OCI-LY1 (cell line): ENCODE measurements at regions not wholly inside any gene's neighbourhood (a gene's known extent, or its start where the extent isn't known, plus 50 kb on each side); places are given as distances from the start of the nearest gene placed in this dataset.

Experiments used
- H2AFZ ChIP-seq: fragments of 200-600 bp; sonication (generic), shearing (Covaris generic); 2 replicates; pipeline ENCODE4 v1.6.0; 2014; ENCODE audit warnings: antibody characterized with exemption, mild to moderate bottlenecking, low read length
- H3F3A ChIP-seq: fragments of 200-600 bp; sonication (generic), shearing (Covaris generic); 2 replicates; pipeline ENCODE4 v1.6.0; 2014; ENCODE audit warnings: mild to moderate bottlenecking, antibody characterized with exemption, low read length, moderate library complexity; ENCODE audit not compliant: insufficient read depth
- H3K27ac ChIP-seq: fragments of 200-600 bp; sonication (generic); 2 replicates; pipeline ENCODE4 v1.5.1; 2014; ENCODE audit warnings: low read length, mixed run types, mild to moderate bottlenecking, low read depth; ENCODE audit not compliant: poor library complexity, severe bottlenecking
- H3K27me3 ChIP-seq: fragments of 200-600 bp; sonication (generic); 2 replicates; pipeline ENCODE4 v1.6.0; 2014; ENCODE audit warnings: antibody characterized with exemption, mild to moderate bottlenecking, low read length, moderate library complexity; ENCODE audit not compliant: insufficient read depth
- H3K36me3 ChIP-seq: fragments of 200-600 bp; sonication (generic); 2 replicates; pipeline ENCODE4 v1.6.1; 2014; ENCODE audit warnings: mild to moderate bottlenecking, antibody characterized with exemption, low read length, moderate library complexity, mixed read lengths; ENCODE audit not compliant: insufficient read depth
- H3K4me1 ChIP-seq: fragments of 200-600 bp; sonication (generic); 2 replicates; pipeline ENCODE4 v1.5.1; 2014; ENCODE audit warnings: mild to moderate bottlenecking, low read length, moderate library complexity; ENCODE audit not compliant: insufficient read depth, severe bottlenecking
- H3K4me2 ChIP-seq: fragments of 200-600 bp; sonication (generic), shearing (Covaris generic); 2 replicates; pipeline ENCODE4 v1.6.1; 2014; ENCODE audit warnings: low read length
- H3K4me3 ChIP-seq: fragments of 200-600 bp; sonication (generic); 2 replicates; pipeline ENCODE4 v1.5.1; 2014; ENCODE audit warnings: low read length, low read depth, mild to moderate bottlenecking, mixed read lengths; ENCODE audit not compliant: poor library complexity, severe bottlenecking
- H3K79me2 ChIP-seq: fragments of 200-600 bp; shearing (Covaris generic); 2 replicates; pipeline ENCODE4 v1.6.1; 2016; ENCODE audit warnings: mixed run types, low read length, mixed read lengths; ENCODE audit not compliant: insufficient read depth
- H3K9ac ChIP-seq: fragments of 200-600 bp; sonication (generic), shearing (Covaris generic); 2 replicates; pipeline ENCODE4 v1.6.1; 2014; ENCODE audit warnings: mild to moderate bottlenecking, low read length, mixed read lengths
- H3K9me2 ChIP-seq: fragments of 200-600 bp; sonication (generic), shearing (Covaris generic); 2 replicates; pipeline ENCODE4 v1.6.1; 2014; ENCODE audit warnings: low read depth, mild to moderate bottlenecking, low read length, mixed read lengths
- H3K9me3 ChIP-seq: fragments of 200-600 bp; shearing (Covaris generic); 2 replicates; pipeline ENCODE4 v1.6.1; 2014; ENCODE audit warnings: low read length, mixed read lengths
- H4K20me1 ChIP-seq: fragments of 200-600 bp; sonication (generic), shearing (Covaris generic); 2 replicates; pipeline ENCODE4 v1.6.0; 2016; ENCODE audit warnings: mild to moderate bottlenecking, low read length; ENCODE audit not compliant: insufficient read depth
- CTCF ChIP-seq: fragments of 200-600 bp; sonication (generic), shearing (Covaris generic); IDR thresholded peaks from 2 replicates; pipeline ENCODE4 v1.5.1; 2017; ENCODE audit warnings: mild to moderate bottlenecking, antibody characterized with exemption, low read length, moderate library complexity, mixed read lengths
- EZH2 ChIP-seq: fragments of 200-600 bp; sonication (generic), shearing (Covaris generic); IDR thresholded peaks from 2 replicates; pipeline ENCODE4 v1.8.0; 2017; ENCODE audit warnings: borderline replicate concordance, mixed run types, mild to moderate bottlenecking, antibody characterized with exemption, low read length, moderate library complexity, mixed read lengths

DNA sequence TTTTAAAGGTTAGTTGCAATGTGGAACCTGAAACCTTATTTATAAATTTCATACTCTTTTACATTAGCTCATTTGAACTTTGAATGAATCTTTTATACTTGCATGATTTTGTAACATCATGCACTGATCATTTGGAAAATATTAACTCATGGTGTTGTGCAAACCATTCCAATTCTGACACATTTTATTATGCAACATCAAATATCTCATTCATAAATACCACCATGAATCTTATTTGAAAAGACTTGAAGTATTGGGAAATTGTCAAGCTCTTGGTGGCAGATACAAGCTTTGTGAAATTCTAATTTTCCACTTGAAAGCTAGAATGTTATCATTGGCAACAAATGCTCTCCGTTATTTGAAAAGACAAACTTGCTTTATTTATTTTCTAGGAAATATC is 379.9 kb upstream of the PCDH20 start:
- no peak overlapping the region for H3K9ac ChIP-seq
- H3K9me2 ChIP-seq, result no peaks in the 10 kb centered on the region
- no peak overlapping the region for H3K4me2 ChIP-seq
- H3K79me2 ChIP-seq, result no peaks in the 10 kb centered on the region
- no peaks in the 10 kb centered on the region for H3F3A ChIP-seq
- H3K4me3 ChIP-seq, result no peak overlapping the region
- no peaks in the 10 kb centered on the region for H3K27me3 ChIP-seq
- H2AFZ ChIP-seq, result no peak overlapping the region
- H3K4me1 ChIP-seq, result no peaks in the 10 kb centered on the region
- TF ChIP-seq EZH2 (no peak), CTCF (no peak)
- no peak overlapping the region for H3K27ac ChIP-seq
- H3K36me3 ChIP-seq, result no peaks in the 10 kb centered on the region
- H3K9me3 ChIP-seq, result no peaks in the 10 kb centered on the region
- H4K20me1 ChIP-seq, result no peaks in the 10 kb centered on the region

GRCh38 chr13:61779456-61779855 is 363.8 kb upstream of the PCDH20 start:
- TF ChIP-seq EZH2 (no peak), CTCF (no peak)
- H3K79me2 ChIP-seq, result no peaks in the 10 kb centered on the region
- H3K27me3 ChIP-seq, result no peaks in the 10 kb centered on the region
- no peak overlapping the region for H2AFZ ChIP-seq
- no peaks in the 10 kb centered on the region for H3K36me3 ChIP-seq
- no peaks in the 10 kb centered on the region for H3K4me1 ChIP-seq
- no peak overlapping the region for H3K4me3 ChIP-seq
- H3K9ac ChIP-seq, result no peak overlapping the region
- H3K27ac ChIP-seq, result no peak overlapping the region
- H3F3A ChIP-seq, result no peaks in the 10 kb centered on the region
- H3K9me3 ChIP-seq, result no peaks in the 10 kb centered on the region
- H3K4me2 ChIP-seq, result no peak overlapping the region
- no peaks in the 10 kb centered on the region for H3K9me2 ChIP-seq
- no peaks in the 10 kb centered on the region for H4K20me1 ChIP-seq

GRCh38 chr13:61778531-61778930 is 362.9 kb upstream of the PCDH20 start:
- Histone ChIP-seq H3K9me3 (no peaks in the 10 kb centered on the region), H3K9me2 (no peaks in the 10 kb centered on the region), H3K4me2 (no peak overlapping the region), H4K20me1 (no peaks in the 10 kb centered on the region), H3K4me3 (no peak overlapping the region), H3K27me3 (no peaks in the 10 kb centered on the region), H3F3A (no peaks in the 10 kb centered on the region), H3K9ac (no peak overlapping the region), H3K27ac (no peak overlapping the region), H3K36me3 (no peaks in the 10 kb centered on the region), H3K79me2 (no peaks in the 10 kb centered on the region), H3K4me1 (no peaks in the 10 kb centered on the region), H2AFZ (no peak overlapping the region)
- no peak for TF ChIP-seq CTCF
- TF ChIP-seq EZH2, result no peak
